GM04503 (cell line): ENCODE measurements at regions not wholly inside any gene's neighbourhood (a gene's known extent, or its start where the extent isn't known, plus 50 kb on each side); places are given as distances from the start of the nearest gene placed in this dataset.

Experiments used
- DNase-seq: peaks from one replicate; pipeline ENCODE4 v3.0.0-alpha.2; 2012; ENCODE audit warnings: low read depth

- no peak for DNase-seq
These were observed 99.5 kb upstream of the TMCC3 start for GRCh38 chr12:94749890-94750289.

GRCh38 chr12:94749455-94749854 lies 99.1 kb upstream of the TMCC3 start:
- no peak for DNase-seq

GRCh38 chr12:94748726-94749421 lies 98.5 kb upstream of the TMCC3 start:
- DNase-seq: no peak

- DNase-seq: no peak
These were observed 95.2 kb upstream of the TMCC3 start for GRCh38 chr12:94745562-94745961.

GRCh38 chr12:94743174-94743573 lies 92.8 kb upstream of the TMCC3 start:
- DNase-seq: no peak

- no peak for DNase-seq
These were observed 90.4 kb upstream of the TMCC3 start for GRCh38 chr12:94740601-94741362.

- no peak for DNase-seq
These were observed 86.5 kb upstream of the TMCC3 start for GRCh38 chr12:94736820-94737219.

- no peak for DNase-seq
These were observed 85.6 kb upstream of the TMCC3 start for GRCh38 chr12:94736004-94736403.

GRCh38 chr12:94733727-94734126 lies 83.4 kb upstream of the TMCC3 start:
- no peak for DNase-seq

- DNase-seq: no peak
These were observed 82.1 kb upstream of the TMCC3 start for GRCh38 chr12:94732367-94732990.

- DNase-seq: no peak
These were observed 81.5 kb upstream of the TMCC3 start for GRCh38 chr12:94731733-94732360.

GRCh38 chr12:94730847-94731246 lies 80.5 kb upstream of the TMCC3 start:
- no peak for DNase-seq

- no peak for DNase-seq
These were observed 76.0 kb upstream of the TMCC3 start for GRCh38 chr12:94726236-94726835.

- no peak for DNase-seq
These were observed 75.2 kb upstream of the TMCC3 start for GRCh38 chr12:94725375-94726168.

GRCh38 chr12:94722664-94723063 lies 72.3 kb upstream of the TMCC3 start:
- DNase-seq: no peak

GRCh38 chr12:94721173-94721572 lies 70.8 kb upstream of the TMCC3 start:
- no peak for DNase-seq

- DNase-seq: no peak
These were observed 67.8 kb upstream of the TMCC3 start for GRCh38 chr12:94718114-94718513.

GRCh38 chr12:94717656-94718055 lies 67.3 kb upstream of the TMCC3 start:
- no peak for DNase-seq

- no peak for DNase-seq
These were observed 66.8 kb upstream of the TMCC3 start for GRCh38 chr12:94717108-94717507.

- no peak for DNase-seq
These were observed 66.0 kb upstream of the TMCC3 start for GRCh38 chr12:94716339-94716738.

- DNase-seq: no peak
These were observed 64.2 kb upstream of the TMCC3 start for GRCh38 chr12:94714378-94715114.
